PC-3 (cell line): ENCODE measurements at regions not wholly inside any gene's neighbourhood (a gene's known extent, or its start where the extent isn't known, plus 50 kb on each side); places are given as distances from the start of the nearest gene placed in this dataset.

Experiments
- ATAC-seq: fragments of 200-7000 bp; cut with Tn5 transposase; 2 replicates; pipeline ENCODE4 v1.9.1; 2020; ENCODE audit warnings: mild to moderate bottlenecking, moderate library complexity
- BruUV-seq: library from RNA; stranded (reverse); fragments of 400-500 nt; replicated peaks from 2 replicates; lab custom pipeline; 2021; lab: Mats Ljungman, UMichigan
- CTCF ChIA-PET: fragments of 300-600 bp; sonication (Branson Sonifier 250); formaldehyde crosslinking; loops from one replicate; lab custom pipeline; 2022; ENCODE audit warnings: antibody characterized with exemption; lab: Charles Lee
- POLR2A ChIA-PET: fragments of 300-600 bp; sonication (Branson Sonifier 250); formaldehyde crosslinking; loops from one replicate; lab custom pipeline; 2022; ENCODE audit warnings: antibody characterized with exemption; ENCODE audit not compliant: unreplicated experiment; lab: Charles Lee
- DNase-seq: peaks from one replicate; pipeline ENCODE4 v3.0.0-alpha.2; 2015
- H2AFZ ChIP-seq: fragments of 300-600 bp; sonication (generic); 2 replicates; pipeline ENCODE4 v1.6.0; 2016; ENCODE audit warnings: antibody characterized with exemption, low read length
- H3F3A ChIP-seq: fragments of 300-600 bp; sonication (generic); one replicate; pipeline ENCODE4 v1.6.0; 2017; ENCODE audit warnings: antibody characterized with exemption, low read length, control low read depth, mild to moderate bottlenecking; ENCODE audit not compliant: unreplicated experiment
- H3K27ac ChIP-seq: fragments of 300-600 bp; sonication (generic); 2 replicates; pipeline ENCODE4 v1.5.1; 2016; ENCODE audit warnings: mild to moderate bottlenecking, low read length
- H3K27me3 ChIP-seq: fragments of 300-600 bp; sonication (generic); 2 replicates; pipeline ENCODE4 v1.6.1; 2016; ENCODE audit warnings: low read length, mixed read lengths
- H3K36me3 ChIP-seq: fragments of 300-600 bp; sonication (generic); 2 replicates; pipeline ENCODE4 v1.6.1; 2016; ENCODE audit warnings: low read depth, mixed run types, low read length, mixed read lengths
- H3K4me1 ChIP-seq: fragments of 300-600 bp; sonication (generic); 2 replicates; pipeline ENCODE4 v1.5.1; 2016; ENCODE audit warnings: low read length; ENCODE audit not compliant: insufficient read depth
- H3K4me2 ChIP-seq: fragments of 300-600 bp; sonication (generic); 2 replicates; pipeline ENCODE4 v1.6.0; 2016; ENCODE audit warnings: low read length
- H3K4me3 ChIP-seq: fragments of 300-600 bp; sonication (generic); 2 replicates; pipeline ENCODE4 v1.5.1; 2016; ENCODE audit warnings: mild to moderate bottlenecking, low read length, mixed read lengths
- H3K79me2 ChIP-seq: fragments of 300-600 bp; sonication (generic); 2 replicates; pipeline ENCODE4 v1.6.1; 2017; ENCODE audit warnings: low read length, mixed read lengths
- H3K9ac ChIP-seq: fragments of 300-600 bp; sonication (generic); 2 replicates; pipeline ENCODE4 v1.6.0; 2016; ENCODE audit warnings: mild to moderate bottlenecking, low read length
- H3K9me2 ChIP-seq: fragments of 300-600 bp; sonication (generic); replicated peaks from 2 replicates; pipeline ENCODE4 v1.6.1; 2016; ENCODE audit warnings: mixed run types, low read length, mixed read lengths
- H3K9me3 ChIP-seq: fragments of 300-600 bp; sonication (generic); 2 replicates; pipeline ENCODE4 v1.6.1; 2016; ENCODE audit warnings: low read length, mixed read lengths
- H4K20me1 ChIP-seq: fragments of 300-600 bp; sonication (generic); 2 replicates; pipeline ENCODE4 v1.6.1; 2016; ENCODE audit warnings: low read length, mixed read lengths
- EZH2 ChIP-seq: fragments of 300-600 bp; sonication (generic); IDR thresholded peaks from one replicate; pipeline ENCODE4 v1.6.1; 2017; ENCODE audit warnings: antibody characterized with exemption, mild to moderate bottlenecking, low read length; ENCODE audit not compliant: unreplicated experiment
- EZH2phosphoT487 ChIP-seq: fragments of 300-600 bp; sonication (generic); IDR thresholded peaks from 2 replicates; pipeline ENCODE4 v1.6.1; 2018; ENCODE audit warnings: mild to moderate bottlenecking, antibody characterized with exemption, low read length, borderline replicate concordance
- intact Hi-C: fragments of 100-400 bp; cut with micrococcal nuclease; formaldehyde crosslinking; loops from 2 replicates; pipeline ENCODE4 v1.9.0; 2023
- TF ChIP-seq, protein P1 (sequence below): fragments of 300-600 bp; sonication (generic); conservative IDR thresholded peaks from 2 replicates; pipeline ENCODE4 v1.5.1; 2017; ENCODE audit warnings: antibody characterized with exemption, low read depth, mild to moderate bottlenecking, low read length

DNA sequence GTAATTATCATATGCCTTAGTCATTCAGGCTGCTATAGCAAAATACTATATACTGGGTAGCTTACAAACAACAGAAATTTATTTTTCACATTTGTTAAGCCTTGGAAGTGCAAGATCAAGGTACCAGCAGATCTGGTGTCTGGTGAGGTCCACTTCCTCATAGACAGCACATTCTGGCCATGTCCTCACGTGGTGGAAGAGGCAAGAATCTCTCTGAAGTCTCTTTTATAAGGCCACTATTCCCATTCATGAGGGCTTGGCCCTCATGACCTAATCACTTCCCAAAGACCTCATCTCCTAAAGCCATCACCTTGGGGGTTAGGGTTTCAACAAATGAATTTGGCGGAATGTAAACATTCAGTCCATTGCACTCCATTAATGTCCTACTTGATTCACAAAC lies 137.5 kb upstream of the C1GALT1 start:
- H3K9me3 ChIP-seq, result no peaks in the 10 kb centered on the region
- BruUV-seq, result no TSS peak

GRCh38 chr7:7048213-7048612 lies 134.1 kb upstream of the C1GALT1 start:
- Histone ChIP-seq H3K4me1 (no peaks in the 10 kb centered on the region), H4K20me1 (no peaks in the 10 kb centered on the region), H2AFZ (no peak overlapping the region), H3K9me3 (no peaks in the 10 kb centered on the region), H3K79me2 (no peaks in the 10 kb centered on the region), H3K27ac (no peak overlapping the region), H3K9ac (no peak overlapping the region), H3F3A (no peaks in the 10 kb centered on the region), H3K9me2 (no peaks in the 10 kb centered on the region), H3K4me2 (no peak overlapping the region), H3K36me3 (no peaks in the 10 kb centered on the region), H3K4me3 (no peak overlapping the region), H3K27me3 (no peaks in the 10 kb centered on the region)
- ChIA-PET POLR2A (no interaction called here), CTCF (no interaction called here)
- intact Hi-C loops, result no loop called here
- no TSS peak for BruUV-seq
- DNase-seq (no peak), ATAC-seq (no peak)
- no peak for TF ChIP-seq EZH2phosphoT487

More for the DNA sequence above, 137.5 kb upstream of the C1GALT1 start:
- Histone ChIP-seq H3K27me3 (no peaks in the 10 kb centered on the region), H3K4me1 (no peaks in the 10 kb centered on the region), H2AFZ (no peak overlapping the region), H3K4me2 (no peak overlapping the region), H3K9me2 (no peaks in the 10 kb centered on the region), H3K4me3 (no peak overlapping the region), H3K36me3 (no peaks in the 10 kb centered on the region), H3K79me2 (no peaks in the 10 kb centered on the region), H4K20me1 (no peaks in the 10 kb centered on the region), H3F3A (no peaks in the 10 kb centered on the region), H3K9ac (no peak overlapping the region), H3K27ac (no peak overlapping the region)
- DNase-seq (no peak), ATAC-seq (no peak)
- intact Hi-C loops, result no loop called here
- TF ChIP-seq EZH2, result no peak
- ChIA-PET POLR2A (no interaction called here), CTCF (no interaction called here)

DNA sequence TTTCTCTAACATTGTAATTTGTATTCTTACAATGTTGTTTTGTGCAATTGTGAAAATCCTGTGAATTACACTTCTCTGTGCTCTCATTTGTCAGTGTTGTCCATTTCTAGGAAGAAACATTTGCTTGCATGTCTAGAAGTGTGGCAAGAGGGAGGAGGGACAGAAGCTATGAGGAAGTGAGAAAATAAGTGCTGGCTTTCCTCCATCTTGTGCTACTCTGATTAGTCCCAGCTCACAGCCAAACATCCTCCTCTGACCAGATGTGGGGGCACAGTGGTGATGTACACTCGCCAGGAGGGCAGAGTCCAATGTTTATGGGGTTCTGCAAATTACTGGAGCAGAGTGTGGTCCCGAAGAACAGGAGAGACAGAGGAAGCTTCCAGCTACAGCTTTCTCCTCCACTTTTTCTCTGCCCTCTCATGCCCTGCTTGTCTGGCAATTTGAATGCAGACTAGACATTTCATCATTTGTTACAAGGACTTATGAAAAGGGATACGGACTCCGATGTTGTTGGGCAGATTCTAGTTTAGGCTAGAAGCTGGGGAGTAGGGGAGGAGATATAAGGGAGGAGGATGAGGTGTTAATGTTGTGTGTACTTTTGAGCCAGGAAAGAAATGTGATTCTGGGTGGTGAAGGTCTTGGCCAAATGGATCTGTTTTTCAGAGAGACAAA lies 131.0 kb upstream of the C1GALT1 start:
- no peak overlapping the region for H3K4me3 ChIP-seq
- no peak for DNase-seq
- H3K36me3 ChIP-seq, result no peaks in the 10 kb centered on the region
- H4K20me1 ChIP-seq, result no peaks in the 10 kb centered on the region
- BruUV-seq, result no TSS peak
- H3K27ac ChIP-seq, result no peak overlapping the region
- ATAC-seq, result no peak
- no peaks in the 10 kb centered on the region for H3K9me3 ChIP-seq
- no peak overlapping the region for H3K9ac ChIP-seq
- no peaks in the 10 kb centered on the region for H3K9me2 ChIP-seq
- no peaks in the 10 kb centered on the region for H3K4me1 ChIP-seq
- peak overlapping the region; percentile 47; the same call in 1 of the 2 replicates for H2AFZ ChIP-seq
- intact Hi-C loops, result no loop called here
- no peaks in the 10 kb centered on the region for H3K27me3 ChIP-seq
- H3K4me2 ChIP-seq, result no peak overlapping the region
- H3F3A ChIP-seq, result no peaks in the 10 kb centered on the region
- no peaks in the 10 kb centered on the region for H3K79me2 ChIP-seq
- TF ChIP-seq EZH2, result no peak
- CTCF ChIA-PET, result no interaction called here
- POLR2A ChIA-PET, result no interaction called here

GRCh38 chr7:7054252-7054830 lies 128.0 kb upstream of the C1GALT1 start:
- Histone ChIP-seq H3F3A (no peaks in the 10 kb centered on the region), H2AFZ (peak overlapping the region; percentile 46; the same call in 1 of the 2 replicates), H3K27me3 (no peaks in the 10 kb centered on the region), H3K9me2 (no peaks in the 10 kb centered on the region), H3K4me2 (no peak overlapping the region), H3K9me3 (no peaks in the 10 kb centered on the region), H3K9ac (no peak overlapping the region), H3K36me3 (no peaks in the 10 kb centered on the region), H3K4me3 (no peak overlapping the region), H3K27ac (no peak overlapping the region), H3K4me1 (no peaks in the 10 kb centered on the region), H4K20me1 (no peaks in the 10 kb centered on the region), H3K79me2 (no peaks in the 10 kb centered on the region)
- no peak for ATAC-seq
- intact Hi-C loops, result no loop called here
- no TSS peak for BruUV-seq
- ChIA-PET CTCF (no interaction called here), POLR2A (no interaction called here)
- peak; percentile 3 for DNase-seq
- TF ChIP-seq EZH2phosphoT487, result no peak
- TF ChIP-seq EZH2, result no peak
- TF ChIP-seq, protein P1, sequence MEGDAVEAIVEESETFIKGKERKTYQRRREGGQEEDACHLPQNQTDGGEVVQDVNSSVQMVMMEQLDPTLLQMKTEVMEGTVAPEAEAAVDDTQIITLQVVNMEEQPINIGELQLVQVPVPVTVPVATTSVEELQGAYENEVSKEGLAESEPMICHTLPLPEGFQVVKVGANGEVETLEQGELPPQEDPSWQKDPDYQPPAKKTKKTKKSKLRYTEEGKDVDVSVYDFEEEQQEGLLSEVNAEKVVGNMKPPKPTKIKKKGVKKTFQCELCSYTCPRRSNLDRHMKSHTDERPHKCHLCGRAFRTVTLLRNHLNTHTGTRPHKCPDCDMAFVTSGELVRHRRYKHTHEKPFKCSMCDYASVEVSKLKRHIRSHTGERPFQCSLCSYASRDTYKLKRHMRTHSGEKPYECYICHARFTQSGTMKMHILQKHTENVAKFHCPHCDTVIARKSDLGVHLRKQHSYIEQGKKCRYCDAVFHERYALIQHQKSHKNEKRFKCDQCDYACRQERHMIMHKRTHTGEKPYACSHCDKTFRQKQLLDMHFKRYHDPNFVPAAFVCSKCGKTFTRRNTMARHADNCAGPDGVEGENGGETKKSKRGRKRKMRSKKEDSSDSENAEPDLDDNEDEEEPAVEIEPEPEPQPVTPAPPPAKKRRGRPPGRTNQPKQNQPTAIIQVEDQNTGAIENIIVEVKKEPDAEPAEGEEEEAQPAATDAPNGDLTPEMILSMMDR, result no peak
